C4-2B (cell line): ENCODE measurements at regions not wholly inside any gene's neighbourhood (a gene's known extent, or its start where the extent isn't known, plus 50 kb on each side); places are given as distances from the start of the nearest gene placed in this dataset.

ENCODE experiments used
- CTCF ChIP-seq: fragments of 450-650 bp; conservative IDR thresholded peaks from 2 replicates; pipeline ENCODE4 v1.5.1; 2017; ENCODE audit warnings: mild to moderate bottlenecking
- ZFX ChIP-seq: fragments of 450-650 bp; IDR thresholded peaks from 2 replicates; pipeline ENCODE4 v1.6.1; 2017

DNA sequence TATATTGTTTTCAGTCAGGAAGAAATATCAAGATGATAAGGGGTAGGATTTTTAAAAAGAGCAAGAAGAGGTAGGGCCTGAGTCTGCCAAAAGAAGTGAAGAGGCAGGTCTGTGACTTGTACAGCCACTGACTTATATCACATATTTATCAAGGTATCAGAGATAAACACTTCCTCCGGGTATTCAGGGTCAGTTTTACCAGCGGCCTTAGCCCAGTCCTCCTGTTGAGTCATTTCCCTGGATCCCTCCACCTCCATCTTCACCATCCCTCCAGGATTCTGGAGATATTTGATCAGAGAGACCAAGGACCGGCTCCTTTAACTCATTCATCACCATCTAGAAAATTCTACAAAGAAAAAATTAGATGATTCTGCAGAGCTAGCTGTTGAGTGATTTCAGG, 375.7 kb upstream of the TUSC1 start:
- TF ChIP-seq CTCF (no peak), ZFX (no peak)
